Activated CD4-positive, alpha-beta memory T cell treated with anti-CD3 and anti-CD28 coated beads for 36 hours (primary cell): ENCODE measurements at regions not wholly inside any gene's neighbourhood (a gene's known extent, or its start where the extent isn't known, plus 50 kb on each side); places are given as distances from the start of the nearest gene placed in this dataset.
"Not testable (repeated sequence)": the region's sequence is repeated elsewhere in the genome, so short reads cannot be mapped to it uniquely, and the experiment has no call there.

Experiments
- CTCF ChIA-PET: fragments of 350-600 bp; sonication (Branson Sonifier 250); formaldehyde crosslinking; loops from one replicate; lab custom pipeline; 2021; ENCODE audit warnings: antibody characterized with exemption, inconsistent platforms; lab: Charles Lee
- POLR2A ChIA-PET: fragments of 350-600 bp; sonication (Branson Sonifier 250); formaldehyde crosslinking; loops from one replicate; lab custom pipeline; 2021; ENCODE audit warnings: antibody characterized with exemption; lab: Charles Lee
- DNase-seq: peaks from one replicate; pipeline ENCODE4 v3.0.0-alpha.2; 2020
- H3K27ac Mint-ChIP-seq: one replicate; pipeline ENCODE4 v1.8.0; 2021; ENCODE audit warnings: mixed read lengths
- H3K27me3 Mint-ChIP-seq: one replicate; pipeline ENCODE4 v1.8.0; 2021; ENCODE audit warnings: mixed read lengths
- H3K36me3 Mint-ChIP-seq: one replicate; pipeline ENCODE4 v1.8.0; 2021; ENCODE audit warnings: mixed read lengths
- H3K4me1 Mint-ChIP-seq: one replicate; pipeline ENCODE4 v1.8.0; 2021; ENCODE audit warnings: low read depth, mixed read lengths
- H3K4me3 Mint-ChIP-seq: one replicate; pipeline ENCODE4 v1.8.0; 2021; ENCODE audit warnings: mild to moderate bottlenecking, mixed read lengths
- H3K9me3 Mint-ChIP-seq: one replicate; pipeline ENCODE4 v1.8.0; 2021; ENCODE audit warnings: mixed read lengths
- intact Hi-C: fragments of 100-400 bp; cut with micrococcal nuclease; formaldehyde crosslinking; loops from one replicate; pipeline ENCODE4 v1.15.1; 2023

DNA sequence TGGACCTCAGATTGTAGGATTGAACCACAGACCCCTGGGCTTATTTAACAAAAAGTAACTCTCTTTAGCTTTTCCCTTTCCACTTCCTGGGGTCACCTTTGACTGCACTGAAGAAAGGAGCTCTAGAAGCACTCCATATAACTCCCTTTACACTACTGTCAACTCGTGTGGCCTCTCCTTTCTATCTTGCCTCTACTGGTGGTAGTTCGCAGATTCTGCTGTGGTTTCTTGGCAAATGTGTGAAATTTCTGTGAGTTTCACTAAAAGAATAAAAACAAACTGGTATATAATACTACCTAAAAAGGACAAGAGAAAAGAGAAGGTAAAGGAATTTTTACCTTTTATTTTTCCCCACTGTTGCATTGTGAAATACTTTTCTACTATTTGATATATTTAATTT, 1298.1 kb downstream of the PCDH9 start:
- Mint-ChIP-seq H3K4me1 (no peaks in the 10 kb centered on the region), H3K9me3 (peaks cover 3% of the 10 kb centered on the region), H3K4me3 (no peak overlapping the region), H3K36me3 (no peaks in the 10 kb centered on the region), H3K27me3 (no peaks in the 10 kb centered on the region), H3K27ac (no peak overlapping the region)
- ChIA-PET POLR2A (no interaction called here), CTCF (no interaction called here)
- DNase-seq, result no peak
- intact Hi-C loops, result no loop called here

DNA sequence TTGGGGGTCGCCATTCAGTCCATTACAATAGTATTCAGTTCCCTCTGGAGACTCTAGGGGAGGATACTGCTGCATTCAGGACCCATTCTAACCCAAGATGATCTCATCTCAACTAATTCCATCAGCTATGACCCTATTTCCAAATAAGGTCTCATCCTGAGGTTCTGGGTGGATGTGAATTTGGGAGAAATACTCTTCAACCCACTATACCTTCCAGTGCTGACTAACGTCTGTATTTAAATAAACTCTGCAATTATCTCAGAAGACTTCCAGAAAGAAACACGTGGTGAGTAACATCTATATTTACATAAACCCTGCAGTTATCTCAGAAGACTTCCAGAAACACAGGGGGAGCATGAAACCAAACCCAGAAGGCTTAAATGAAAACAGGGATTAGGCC, 1300.7 kb downstream of the PCDH9 start:
- Mint-ChIP-seq H3K9me3 (peaks cover 4% of the 10 kb centered on the region), H3K27ac (no peak overlapping the region), H3K4me3 (no peak overlapping the region), H3K27me3 (no peaks in the 10 kb centered on the region), H3K4me1 (no peaks in the 10 kb centered on the region), H3K36me3 (no peaks in the 10 kb centered on the region)
- intact Hi-C loops, result no loop called here
- CTCF ChIA-PET, result no interaction called here
- POLR2A ChIA-PET, result no interaction called here
- DNase-seq, result no peak

DNA sequence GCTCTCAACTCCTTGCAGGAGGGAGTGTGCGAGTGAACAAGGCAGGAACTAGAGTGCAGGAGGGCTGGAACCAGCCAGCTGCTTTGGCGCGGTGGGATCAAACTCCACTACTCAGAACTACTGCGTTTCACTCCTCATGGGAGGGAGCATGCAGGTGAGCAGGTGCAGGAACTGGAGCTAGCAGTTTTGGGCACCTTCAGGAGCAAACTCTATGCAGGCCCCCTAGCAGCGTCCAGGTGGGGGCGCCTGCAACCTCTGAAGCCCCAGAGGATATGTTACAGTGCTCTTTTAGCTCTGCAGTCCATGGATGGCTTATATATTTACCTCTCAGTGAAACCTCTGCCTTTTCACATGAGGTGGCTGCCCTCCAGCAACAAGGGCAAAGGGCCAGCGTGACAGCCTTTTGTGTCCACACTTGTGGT, 1303.4 kb downstream of the PCDH9 start:
- ChIA-PET CTCF (no interaction called here), POLR2A (no interaction called here)
- Mint-ChIP-seq H3K27me3 (no peaks in the 10 kb centered on the region), H3K4me3 (no peak overlapping the region), H3K36me3 (no peaks in the 10 kb centered on the region), H3K9me3 (peaks cover 4% of the 10 kb centered on the region), H3K4me1 (no peaks in the 10 kb centered on the region), H3K27ac (no peak overlapping the region)
- DNase-seq, result no peak
- intact Hi-C loops, result no loop called here

DNA sequence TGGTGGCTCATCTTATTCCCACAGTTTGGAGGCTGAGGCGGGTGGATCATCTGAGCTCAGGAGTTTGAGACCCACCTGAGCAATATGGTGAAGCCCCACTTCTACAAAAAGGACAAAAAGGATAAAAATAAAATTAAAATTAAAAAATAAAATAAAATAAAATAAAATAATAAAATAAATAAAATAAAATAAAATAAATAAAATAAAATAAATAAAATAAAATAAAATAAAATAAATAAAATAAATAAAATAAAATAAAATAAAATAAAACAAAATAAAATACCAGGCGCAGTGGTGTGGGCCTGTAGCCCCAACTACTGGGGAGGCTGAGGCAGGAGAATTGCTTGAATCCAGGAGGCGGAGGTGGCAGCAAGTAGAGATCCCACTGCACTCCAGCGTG, 1307.3 kb downstream of the PCDH9 start:
- intact Hi-C loops, CTCF ChIA-PET, DNase-seq: not testable (repeated sequence)

DNA sequence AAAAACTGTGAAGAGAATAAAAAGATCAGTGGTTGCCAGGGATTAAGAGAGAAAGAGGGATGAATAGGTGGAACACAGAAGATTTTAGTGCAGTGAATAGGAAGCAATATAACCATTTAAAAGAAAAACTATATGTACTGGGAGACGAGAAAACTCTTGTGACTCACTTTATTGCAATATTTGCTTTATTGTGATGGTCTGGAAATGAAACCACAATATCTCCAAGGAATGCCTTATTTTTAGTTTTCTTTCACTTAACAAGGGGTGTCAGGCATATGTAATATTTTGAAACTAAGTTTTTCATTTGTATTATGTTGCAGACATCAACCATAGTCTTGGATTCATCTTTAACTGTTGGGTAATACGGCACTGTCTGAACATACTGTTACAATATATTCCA, 1308.2 kb downstream of the PCDH9 start:
- Mint-ChIP-seq H3K9me3 (peaks cover 13% of the 10 kb centered on the region), H3K27me3 (no peaks in the 10 kb centered on the region), H3K36me3 (no peaks in the 10 kb centered on the region), H3K27ac (no peak overlapping the region), H3K4me1 (no peaks in the 10 kb centered on the region), H3K4me3 (no peak overlapping the region)
- intact Hi-C loops, result no loop called here
- DNase-seq, result no peak
- ChIA-PET CTCF (no interaction called here), POLR2A (no interaction called here)

More for the DNA sequence above, 1307.3 kb downstream of the PCDH9 start:
- H3K4me1 Mint-ChIP-seq, H3K27ac Mint-ChIP-seq, H3K4me3 Mint-ChIP-seq, H3K36me3 Mint-ChIP-seq, H3K27me3 Mint-ChIP-seq, POLR2A ChIA-PET: not testable (repeated sequence)
- peaks cover 17% of the 10 kb centered on the region for H3K9me3 Mint-ChIP-seq

DNA sequence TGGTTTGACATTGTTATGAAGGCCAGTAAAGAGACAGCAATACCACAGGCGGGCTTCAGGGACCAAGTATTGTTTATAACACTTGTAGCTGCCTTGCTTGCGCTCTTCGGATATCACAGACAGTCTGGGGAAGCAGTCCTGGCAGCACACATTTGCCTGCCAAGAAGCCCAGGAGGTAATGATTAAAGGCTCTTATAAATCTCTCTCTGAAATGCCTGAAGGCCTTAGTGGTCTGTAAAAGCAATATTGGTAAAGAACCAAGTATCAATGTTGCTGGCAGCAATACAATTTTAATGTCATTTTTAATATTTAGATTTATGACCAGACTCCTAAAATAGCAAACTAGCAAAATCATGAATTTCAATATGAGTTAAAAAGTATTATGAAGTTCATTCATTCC, 1312.4 kb downstream of the PCDH9 start:
- Mint-ChIP-seq H3K27me3 (no peaks in the 10 kb centered on the region), H3K4me1 (no peaks in the 10 kb centered on the region), H3K4me3 (no peak overlapping the region), H3K27ac (no peak overlapping the region), H3K9me3 (peaks cover 17% of the 10 kb centered on the region), H3K36me3 (no peaks in the 10 kb centered on the region)
- ChIA-PET CTCF (no interaction called here), POLR2A (no interaction called here)
- intact Hi-C loops, result no loop called here
- no peak for DNase-seq

DNA sequence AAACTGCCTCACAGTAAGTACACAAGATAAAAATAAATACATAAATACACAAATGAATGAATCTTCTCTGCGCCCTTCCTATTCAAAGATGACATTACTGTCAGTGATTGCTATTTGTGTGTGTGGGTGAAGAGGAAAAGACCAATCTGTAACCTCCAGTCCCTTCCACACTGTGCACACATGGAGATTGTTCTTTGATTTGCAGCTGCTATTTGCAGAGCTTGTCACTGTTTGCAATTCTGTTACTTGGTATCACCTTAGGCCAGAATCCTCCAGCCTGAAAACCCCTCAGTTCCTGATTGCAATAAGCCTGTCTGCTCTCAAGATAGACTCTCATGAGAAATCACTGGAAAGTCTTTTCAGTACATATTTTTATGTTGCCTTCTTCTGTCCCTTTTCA, 1314.9 kb downstream of the PCDH9 start:
- Mint-ChIP-seq H3K4me3 (no peak overlapping the region), H3K36me3 (no peaks in the 10 kb centered on the region), H3K4me1 (no peaks in the 10 kb centered on the region), H3K27me3 (no peaks in the 10 kb centered on the region), H3K9me3 (peaks cover 17% of the 10 kb centered on the region), H3K27ac (no peak overlapping the region)
- intact Hi-C loops, result no loop called here
- ChIA-PET CTCF (no interaction called here), POLR2A (no interaction called here)
- no peak for DNase-seq

DNA sequence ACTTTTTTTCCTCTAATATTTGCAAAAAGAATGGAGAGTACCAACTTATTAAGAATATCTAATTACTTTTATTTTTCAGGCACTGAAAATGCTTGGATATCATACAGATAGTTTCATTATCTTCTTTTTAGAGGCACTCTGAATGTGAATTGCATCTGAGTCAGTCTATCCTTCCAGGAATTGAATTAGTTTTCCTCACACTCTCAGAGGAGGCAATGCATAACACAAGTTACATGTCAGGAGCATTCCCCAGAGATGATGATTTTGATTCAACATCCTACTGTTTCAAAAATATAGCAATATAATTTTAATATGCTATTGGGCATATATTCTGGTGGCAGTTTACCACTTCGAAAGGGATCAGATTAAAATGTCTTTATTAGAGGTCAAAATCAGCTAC, 1315.4 kb downstream of the PCDH9 start:
- CTCF ChIA-PET, result no interaction called here
- DNase-seq, result no peak
- intact Hi-C loops, result no loop called here

DNA sequence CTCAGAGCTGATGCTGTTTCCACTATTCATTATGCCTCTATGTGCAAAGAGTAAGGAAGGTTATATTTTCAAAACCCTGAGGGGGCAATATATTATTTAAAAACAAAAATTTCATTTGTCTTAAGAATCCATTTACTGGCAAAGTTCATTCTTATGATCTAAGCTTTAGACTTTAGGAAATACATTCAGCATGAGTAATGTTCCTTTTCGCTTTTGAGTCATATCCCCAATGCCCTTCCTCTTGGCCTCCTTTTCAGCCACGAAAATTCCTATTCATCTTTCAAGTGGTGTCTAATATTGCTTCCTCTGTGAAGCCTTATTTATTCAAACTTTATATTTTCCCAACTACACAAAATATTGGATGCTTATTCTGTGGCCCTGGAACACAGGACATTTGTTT, 1317.0 kb downstream of the PCDH9 start:
- Mint-ChIP-seq H3K4me1 (no peaks in the 10 kb centered on the region), H3K9me3 (peaks cover 18% of the 10 kb centered on the region)
- POLR2A ChIA-PET, result no interaction called here

More for the DNA sequence above, 1315.4 kb downstream of the PCDH9 start:
- Mint-ChIP-seq H3K4me1 (no peaks in the 10 kb centered on the region), H3K27ac (no peak overlapping the region), H3K36me3 (no peaks in the 10 kb centered on the region), H3K4me3 (no peak overlapping the region), H3K27me3 (no peaks in the 10 kb centered on the region), H3K9me3 (peaks cover 18% of the 10 kb centered on the region)
- POLR2A ChIA-PET, result no interaction called here

DNA sequence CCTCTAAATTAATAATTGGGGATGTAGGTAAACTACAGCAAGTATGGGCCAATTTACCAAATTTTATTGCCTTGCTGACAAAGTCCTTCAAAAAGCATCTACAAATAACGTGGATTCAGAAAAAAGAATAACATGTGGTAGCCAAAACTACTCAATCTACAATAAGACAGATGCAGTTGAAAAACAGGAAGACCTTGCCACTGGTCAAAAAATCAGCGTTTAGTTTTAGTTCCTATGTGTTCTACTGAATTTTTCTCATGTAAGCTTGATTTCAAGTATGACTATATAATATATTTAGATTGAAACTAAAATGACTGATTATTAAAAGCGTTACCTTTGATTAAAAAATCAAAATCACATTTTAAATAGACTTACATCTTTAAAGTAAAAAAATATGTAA, 1317.6 kb downstream of the PCDH9 start:
- Mint-ChIP-seq H3K4me3 (no peak overlapping the region), H3K4me1 (no peaks in the 10 kb centered on the region), H3K9me3 (peaks cover 18% of the 10 kb centered on the region), H3K27ac (no peak overlapping the region), H3K27me3 (no peaks in the 10 kb centered on the region), H3K36me3 (no peaks in the 10 kb centered on the region)
- no peak for DNase-seq
- CTCF ChIA-PET, result no interaction called here
- POLR2A ChIA-PET, result no interaction called here
- intact Hi-C loops, result no loop called here

More for the DNA sequence above, 1317.0 kb downstream of the PCDH9 start:
- no peaks in the 10 kb centered on the region for H3K27me3 Mint-ChIP-seq
- no peaks in the 10 kb centered on the region for H3K36me3 Mint-ChIP-seq
- H3K4me3 Mint-ChIP-seq, result no peak overlapping the region
- no peak for DNase-seq
- no peak overlapping the region for H3K27ac Mint-ChIP-seq
- CTCF ChIA-PET, result no interaction called here
- intact Hi-C loops, result no loop called here

DNA sequence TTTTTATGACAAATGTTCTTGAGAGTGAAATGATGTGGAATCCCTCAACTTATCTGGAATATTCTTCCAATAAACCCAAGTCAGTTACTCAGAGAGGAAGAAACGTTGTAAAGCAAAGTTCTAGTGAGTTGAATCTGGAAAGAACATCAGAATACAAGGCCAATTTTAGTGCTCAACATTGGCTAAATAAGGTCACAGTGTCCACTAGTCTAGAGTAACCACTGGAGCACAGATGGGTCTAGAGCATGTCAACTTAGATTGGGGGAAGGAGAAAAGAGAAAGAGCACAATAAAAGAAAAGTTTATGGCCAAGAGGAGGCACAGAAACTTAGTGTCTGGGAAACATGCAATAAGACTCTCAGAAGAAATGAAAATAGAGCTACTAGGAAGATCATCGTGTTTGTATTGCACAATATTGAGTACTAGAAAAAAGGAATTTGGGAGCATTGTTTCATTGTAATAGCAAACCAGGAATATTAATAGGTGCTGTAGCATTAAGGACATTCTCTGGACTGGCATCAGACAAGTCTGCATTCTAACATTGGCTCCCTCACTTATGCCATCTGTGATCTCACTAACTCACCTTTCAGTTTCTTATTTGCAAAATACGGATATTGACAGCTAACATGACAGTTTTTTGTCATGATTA, 1318.5 kb downstream of the PCDH9 start:
- DNase-seq, result no peak
- Mint-ChIP-seq H3K27me3 (no peaks in the 10 kb centered on the region), H3K27ac (no peak overlapping the region), H3K4me1 (no peaks in the 10 kb centered on the region), H3K4me3 (no peak overlapping the region), H3K36me3 (no peaks in the 10 kb centered on the region), H3K9me3 (peaks cover 24% of the 10 kb centered on the region)
- CTCF ChIA-PET, result no interaction called here
- POLR2A ChIA-PET, result no interaction called here
- intact Hi-C loops, result no loop called here

DNA sequence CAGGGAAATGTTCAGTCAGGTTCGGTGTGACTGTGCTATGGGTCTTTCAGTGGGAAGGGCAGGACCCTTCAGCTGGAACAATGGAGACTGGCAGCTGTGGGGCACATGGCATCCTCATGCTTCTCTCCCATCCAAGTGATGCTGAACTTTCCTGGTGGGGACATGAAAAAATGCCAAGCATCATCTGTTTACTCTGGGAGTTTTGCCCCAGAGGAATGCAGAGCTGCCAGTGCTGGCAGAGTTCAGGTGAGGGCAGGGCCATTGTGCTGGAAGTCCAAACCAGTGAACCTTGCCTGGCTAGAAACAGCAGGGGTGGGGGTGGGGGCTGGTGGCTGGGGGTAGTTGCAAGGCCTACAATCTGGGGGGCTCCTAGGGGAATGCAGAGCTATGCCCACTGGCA, 1320.6 kb downstream of the PCDH9 start:
- Mint-ChIP-seq H3K4me3 (no peak overlapping the region), H3K9me3 (peaks cover 29% of the 10 kb centered on the region), H3K27me3 (no peaks in the 10 kb centered on the region), H3K4me1 (no peaks in the 10 kb centered on the region), H3K27ac (no peak overlapping the region), H3K36me3 (no peaks in the 10 kb centered on the region)
- DNase-seq, result no peak
- ChIA-PET CTCF (no interaction called here), POLR2A (no interaction called here)
- intact Hi-C loops, result no loop called here

DNA sequence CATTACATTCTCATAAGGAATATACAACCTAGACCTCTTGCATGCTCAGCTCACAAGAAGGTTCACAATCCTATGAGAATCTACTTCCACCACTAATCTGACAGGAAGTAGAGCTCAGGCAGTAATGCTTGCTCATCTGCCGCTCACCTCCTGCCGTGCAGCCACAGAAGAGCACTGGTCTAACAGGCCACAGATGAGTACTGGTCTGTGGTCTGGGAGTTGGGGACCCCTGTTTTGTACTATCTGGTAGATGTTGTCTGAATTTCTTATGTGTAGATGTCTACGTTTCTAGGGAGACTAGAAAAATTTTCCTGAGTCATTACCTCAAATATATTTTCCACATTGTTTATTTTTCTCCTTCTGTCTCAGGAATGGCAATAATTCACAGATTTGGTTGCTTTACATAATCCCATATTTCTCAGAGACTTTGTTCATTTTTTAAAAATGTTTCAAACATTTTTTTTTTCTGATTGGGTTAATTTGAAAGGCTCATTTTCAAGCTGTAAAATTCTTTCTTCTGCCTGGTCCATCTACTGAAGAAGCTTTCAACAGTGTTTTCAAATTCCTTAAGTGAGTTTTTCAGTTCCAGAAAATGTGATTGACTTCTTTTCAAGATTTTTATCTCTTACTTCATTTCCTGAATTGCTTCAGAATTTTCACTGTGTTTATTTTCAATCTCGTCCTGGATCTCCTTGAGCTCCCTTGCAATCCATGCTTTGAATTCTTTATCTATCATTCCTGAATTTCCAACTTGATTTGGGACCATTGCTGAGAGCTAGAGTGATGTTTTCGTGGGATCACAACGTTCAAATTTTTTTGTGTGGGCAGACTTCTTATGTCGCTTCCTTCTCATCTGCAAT, 1322.2 kb downstream of the PCDH9 start:
- H3K9me3 Mint-ChIP-seq, result peaks cover 30% of the 10 kb centered on the region
- no peak for DNase-seq
- ChIA-PET POLR2A (no interaction called here), CTCF (no interaction called here)
- H3K4me1 Mint-ChIP-seq, result no peaks in the 10 kb centered on the region
- no peaks in the 10 kb centered on the region for H3K36me3 Mint-ChIP-seq
- H3K27ac Mint-ChIP-seq, result no peak overlapping the region
- no peaks in the 10 kb centered on the region for H3K27me3 Mint-ChIP-seq
- intact Hi-C loops, result no loop called here
- H3K4me3 Mint-ChIP-seq, result no peak overlapping the region
